Activated CD4-positive, alpha-beta T cell treated with anti-CD3 and anti-CD28 coated beads, Interleukin-2, Interleukin-4, amounts not matched to agents 100 ng/mL and 50 ng/mL, durations not matched to agents 16 hours and 8 hours (primary cell): ENCODE measurements at regions not wholly inside any gene's neighbourhood (a gene's known extent, or its start where the extent isn't known, plus 50 kb on each side); places are given as distances from the start of the nearest gene placed in this dataset.
"Not testable (repeated sequence)": the region's sequence is repeated elsewhere in the genome, so short reads cannot be mapped to it uniquely, and the experiment has no call there.

ENCODE experiments used
- DNase-seq: peaks from one replicate; pipeline ENCODE4 v3.0.0-alpha.2; 2020; ENCODE audit warnings: low spot score

DNA sequence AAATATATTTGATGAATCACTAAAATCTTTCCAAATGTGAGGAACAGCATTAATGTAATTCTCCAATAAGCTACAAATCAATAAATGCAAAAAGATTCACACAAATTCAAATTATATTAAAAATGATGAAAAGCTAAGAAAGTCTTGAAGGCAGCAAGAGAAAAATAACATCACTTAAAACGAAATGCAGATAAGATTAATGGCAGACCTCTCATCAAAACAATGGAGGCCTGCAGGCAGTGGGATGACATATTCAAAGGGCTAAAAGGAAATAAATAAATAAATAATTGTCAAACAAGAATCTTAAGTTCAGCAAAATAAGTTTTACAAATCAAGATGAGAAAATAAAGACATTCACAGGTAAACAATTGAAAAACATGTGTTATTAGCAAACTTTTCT, 952.1 kb downstream of the SLITRK6 start:
- no peak for DNase-seq

DNA sequence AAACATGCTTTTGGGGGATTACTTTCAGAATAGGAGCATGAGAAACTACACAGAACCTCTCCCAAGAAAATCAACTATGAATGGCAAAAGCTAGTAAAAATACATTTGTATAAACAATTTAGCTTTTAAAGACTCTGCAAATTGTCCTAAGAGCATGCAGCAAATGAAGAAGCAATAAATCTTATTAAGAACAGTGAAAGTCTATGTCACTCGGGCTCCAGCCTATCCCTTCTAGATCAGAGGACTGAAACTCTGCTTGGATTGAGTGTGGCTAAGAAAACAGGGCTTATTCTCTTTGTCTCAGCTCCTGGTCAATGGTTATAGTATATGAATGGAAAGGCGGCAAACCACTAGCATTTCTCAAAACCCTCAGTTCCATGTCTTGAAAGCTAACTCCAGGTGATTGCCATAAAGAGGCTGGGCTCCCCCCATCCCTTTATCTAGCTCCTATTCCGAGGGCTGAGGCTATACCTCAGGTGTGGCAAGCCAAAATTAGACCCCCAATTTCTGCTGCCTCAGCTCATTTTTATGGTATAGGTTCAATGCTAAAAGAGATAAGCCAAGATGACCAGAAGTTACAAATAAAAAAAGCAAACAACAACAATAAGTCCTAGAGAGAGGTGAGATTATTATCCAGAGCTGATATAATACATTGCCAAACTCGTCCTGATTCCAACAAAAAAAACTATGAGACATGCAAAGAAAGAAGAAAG, 953.2 kb downstream of the SLITRK6 start:
- no peak for DNase-seq

DNA sequence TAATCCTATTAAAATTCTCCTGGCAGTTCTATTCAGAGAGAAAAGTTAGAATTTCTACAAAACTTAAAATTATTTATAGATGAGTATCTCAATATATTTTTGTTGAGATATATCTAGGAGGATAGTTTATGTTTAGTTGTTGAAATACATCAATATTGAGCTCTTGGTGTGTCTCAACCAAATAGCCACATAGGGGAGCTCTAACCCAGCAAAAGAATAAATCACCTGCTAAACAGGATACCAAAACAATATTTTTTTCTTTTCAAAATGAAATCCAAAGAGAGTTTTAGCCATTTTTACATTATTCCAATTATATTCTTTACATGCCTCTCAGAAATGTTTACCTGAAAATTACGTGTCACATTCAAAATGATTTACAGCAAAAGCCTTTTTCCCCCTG, 954.7 kb downstream of the SLITRK6 start:
- DNase-seq = no peak

- DNase-seq = no peak
These were observed 955.9 kb downstream of the SLITRK6 start for GRCh38 chr13:84843368-84843767.

DNA sequence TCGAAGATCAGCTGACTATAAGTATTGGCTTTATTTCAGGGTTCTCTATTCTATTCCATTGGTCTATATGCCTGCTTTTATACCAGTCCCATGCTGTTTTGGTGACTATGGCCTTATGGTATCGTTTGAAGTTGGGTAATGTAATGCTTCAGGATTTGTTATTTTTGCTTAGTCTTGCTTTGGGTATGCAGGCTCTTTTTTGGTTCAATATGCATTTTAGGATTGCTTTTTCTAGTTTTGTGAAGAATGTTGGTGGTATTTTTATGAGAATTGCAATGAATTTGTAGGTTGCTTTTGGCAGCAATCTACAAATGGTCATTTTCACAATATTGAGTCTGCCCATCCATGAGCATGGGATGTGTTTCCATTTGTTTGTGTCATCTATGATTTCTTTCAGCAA, 951.9 kb upstream of the SLITRK1 start:
- DNase-seq = no peak

DNA sequence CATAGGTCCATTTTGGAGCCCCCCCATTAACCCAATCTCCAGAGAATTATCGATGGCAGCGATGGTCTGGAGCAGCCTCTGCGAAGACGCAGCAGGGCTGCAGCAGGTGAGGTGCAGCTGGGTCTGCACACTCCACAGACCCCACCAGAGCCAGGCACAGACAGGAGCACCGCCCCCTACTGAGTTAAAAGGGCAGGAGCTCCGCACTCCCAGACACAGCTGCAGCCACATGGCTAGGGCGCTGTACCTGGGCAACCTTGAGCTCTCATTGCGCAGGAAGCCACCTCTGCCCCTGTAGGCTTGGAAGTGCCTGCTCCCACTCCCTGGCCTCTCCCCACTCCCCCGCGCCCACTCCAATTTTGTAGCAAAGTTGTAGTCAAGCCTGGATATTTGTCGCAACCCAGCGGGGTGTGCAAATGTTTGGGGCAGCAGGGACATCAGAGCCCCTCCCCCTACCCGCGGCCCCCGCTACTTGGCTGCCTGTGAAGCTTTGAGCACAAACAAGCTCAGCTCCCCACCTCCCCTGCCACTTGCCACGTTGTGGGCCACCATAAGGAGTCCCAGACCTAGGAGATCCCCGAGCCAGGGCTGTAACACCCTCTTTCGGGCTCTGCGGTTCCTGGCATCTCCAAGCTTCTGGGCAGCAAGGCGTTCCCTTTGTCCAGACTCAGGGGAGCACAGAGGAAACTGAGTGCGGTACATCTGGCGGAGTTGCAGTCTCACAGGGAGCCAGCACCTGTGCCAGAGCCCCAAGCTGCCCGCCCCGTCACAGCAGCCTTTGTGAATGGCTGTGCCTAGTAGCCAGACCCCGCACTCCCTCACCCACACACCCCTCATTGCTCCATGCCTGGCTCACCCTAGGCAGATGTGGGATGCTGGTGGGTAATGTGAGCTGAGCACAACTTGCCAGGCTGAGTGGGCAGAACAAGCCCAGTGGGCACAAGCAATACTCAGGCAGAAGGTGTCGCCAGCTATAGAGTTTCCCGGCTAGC, 949.7 kb upstream of the SLITRK1 start:
- DNase-seq = no peak

GRCh38 chr13:84823528-84823927, 941.3 kb upstream of the SLITRK1 start:
- DNase-seq = no peak

DNA sequence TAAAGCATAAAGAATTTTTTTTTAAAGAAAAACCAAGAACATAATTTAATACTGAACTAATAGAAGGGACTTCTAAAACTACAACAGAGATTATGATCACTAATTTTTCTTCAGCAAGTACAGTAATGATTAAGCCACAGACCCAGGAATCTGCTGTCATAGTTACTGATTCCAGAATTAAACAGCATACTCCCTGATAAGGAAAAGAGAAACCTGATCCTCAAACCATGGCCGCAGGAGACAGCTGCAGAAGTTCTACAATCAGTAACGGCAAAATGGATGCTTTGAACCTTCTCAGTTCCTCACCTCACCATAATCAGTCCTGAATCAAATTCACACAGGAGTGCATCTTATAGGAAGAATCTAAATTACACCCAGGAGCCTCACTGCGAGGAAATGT, 939.0 kb upstream of the SLITRK1 start:
- DNase-seq = no peak

DNA sequence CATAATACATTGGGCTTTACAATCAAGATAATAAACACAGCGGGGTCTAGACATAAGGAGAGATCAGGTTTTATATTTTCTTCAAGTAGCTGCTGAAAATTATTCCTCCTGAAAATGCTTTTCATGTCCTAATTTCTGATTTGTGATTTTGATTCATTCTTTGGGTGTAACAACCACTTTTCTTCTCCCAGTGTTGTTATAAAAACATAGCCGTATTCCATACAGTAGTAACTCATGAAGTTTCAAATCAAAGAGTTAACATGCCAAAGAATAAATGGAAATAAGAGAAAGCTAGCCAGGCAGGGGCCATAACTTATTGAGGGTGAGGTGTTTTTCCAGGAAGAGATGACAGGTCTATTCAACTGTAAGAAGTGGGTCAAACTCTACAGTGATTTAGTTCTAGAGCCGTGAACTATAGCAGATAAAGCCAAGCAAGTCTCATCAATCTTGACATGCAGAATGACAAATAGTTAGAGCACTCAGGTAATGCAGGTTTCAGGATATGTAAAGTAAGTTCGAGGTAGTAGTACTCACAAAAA, 934.4 kb upstream of the SLITRK1 start:
- DNase-seq = no peak

DNA sequence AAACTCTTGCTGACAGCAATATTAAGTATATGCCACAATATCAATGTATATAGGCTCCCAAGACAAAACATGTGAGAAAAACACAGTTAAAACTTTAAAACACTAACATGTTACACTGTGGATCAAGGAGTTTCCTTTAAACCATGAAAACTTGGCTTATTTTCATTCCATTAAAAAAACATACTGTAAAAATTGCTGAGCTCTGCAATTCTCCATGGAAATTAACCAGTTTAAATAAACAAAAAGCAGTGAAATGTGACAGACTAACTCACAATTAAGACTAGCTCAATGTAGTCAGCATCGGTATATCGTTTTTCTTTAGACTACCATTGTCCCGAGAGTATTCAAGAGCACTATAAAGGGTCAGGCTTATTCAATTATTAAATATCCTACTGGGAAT, 930.5 kb upstream of the SLITRK1 start:
- DNase-seq = no peak

DNA sequence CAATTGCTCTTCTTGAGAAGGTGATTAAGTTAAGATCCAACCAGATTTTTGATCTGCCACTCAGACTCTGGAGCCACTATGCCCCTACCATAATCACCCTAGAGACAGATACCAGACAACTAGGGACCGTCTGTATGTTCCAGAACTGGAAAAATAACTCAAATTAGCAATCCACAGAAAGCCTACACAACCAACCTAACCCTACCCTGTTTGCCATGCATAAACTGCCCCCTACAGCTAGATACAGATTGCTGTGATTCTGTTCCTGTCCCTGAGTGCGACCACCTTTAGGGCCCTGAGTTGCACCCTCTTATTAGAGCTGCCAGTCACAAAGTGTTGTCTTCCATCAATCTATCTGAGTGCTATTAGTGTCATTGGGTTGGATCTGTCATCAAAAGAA, 929.8 kb upstream of the SLITRK1 start:
- no peak for DNase-seq

DNA sequence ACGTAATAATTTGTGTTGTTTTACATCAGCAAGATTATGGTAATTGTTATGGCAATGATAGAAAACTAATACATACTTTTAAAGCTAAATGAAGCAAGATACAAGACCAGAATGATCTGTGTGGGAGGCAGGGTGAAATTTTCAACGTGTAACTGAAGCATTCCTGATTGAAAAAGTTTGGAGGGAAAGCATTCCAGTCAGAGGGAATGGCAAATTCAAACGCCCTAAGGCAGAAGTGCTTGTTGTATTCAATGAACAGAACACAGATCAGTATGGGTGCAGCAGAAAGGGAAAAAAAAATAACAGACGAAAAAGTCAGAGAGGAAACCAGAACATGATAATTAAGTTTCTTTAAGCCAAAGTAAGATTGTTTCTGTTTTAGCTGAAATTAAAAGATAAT, 928.5 kb upstream of the SLITRK1 start:
- DNase-seq = no peak

DNA sequence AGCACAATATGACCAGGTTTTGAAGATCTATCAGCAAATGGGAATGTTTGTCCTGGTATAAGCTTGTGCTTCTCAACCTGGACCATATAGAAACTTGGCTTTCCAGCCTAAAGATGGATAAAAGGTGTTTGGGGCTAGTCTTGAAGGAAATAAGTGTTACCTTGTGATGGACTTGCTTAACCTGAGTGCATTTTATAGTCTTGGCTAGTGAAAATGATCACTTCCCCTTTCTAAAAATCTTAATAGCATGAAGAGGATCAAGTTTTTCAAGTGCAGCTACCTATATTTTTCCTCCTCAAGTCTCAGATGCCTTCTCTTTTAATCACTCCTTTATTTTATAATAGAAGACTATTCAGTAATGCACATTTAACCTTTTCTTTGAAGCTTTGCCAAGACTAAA, 919.8 kb upstream of the SLITRK1 start:
- no peak for DNase-seq

DNA sequence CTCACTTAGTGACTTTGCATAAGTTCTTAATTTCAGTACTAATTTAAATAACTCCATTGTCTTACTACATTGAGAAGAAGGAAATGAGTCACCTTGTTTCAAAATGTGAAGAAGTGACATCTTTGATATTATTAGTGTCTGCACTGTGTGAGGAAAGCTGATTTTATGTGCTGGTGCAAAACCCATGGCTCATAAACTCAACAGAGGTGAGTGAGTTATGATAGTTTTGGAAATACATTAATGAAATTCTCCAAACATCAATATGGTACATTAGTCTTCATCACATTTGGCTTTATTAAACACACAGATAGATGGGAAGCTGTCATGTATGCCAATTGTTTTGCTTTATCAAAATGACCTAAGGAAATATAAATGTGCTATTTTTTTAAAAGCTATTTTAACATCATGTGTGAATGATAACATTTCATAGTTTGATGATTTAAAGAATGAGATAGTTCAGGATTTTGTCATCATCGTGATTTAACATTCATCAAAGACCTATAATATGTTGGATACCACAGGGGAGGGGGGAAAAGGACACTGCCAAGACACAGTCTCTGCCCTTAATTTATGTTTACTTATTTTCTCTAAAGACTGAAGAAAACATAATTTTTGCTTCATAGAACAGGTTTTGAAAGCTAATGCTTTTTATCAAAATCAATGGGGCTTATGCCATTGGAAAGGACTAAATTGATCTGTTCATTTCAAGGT, 902.3 kb upstream of the SLITRK1 start:
- no peak for DNase-seq

- no peak for DNase-seq
These were observed 895.0 kb upstream of the SLITRK1 start for GRCh38 chr13:84777316-84777715.

- no peak for DNase-seq
These were observed 894.3 kb upstream of the SLITRK1 start for GRCh38 chr13:84776593-84776992.

GRCh38 chr13:84775920-84776319, 893.6 kb upstream of the SLITRK1 start:
- not testable (repeated sequence) for DNase-seq

DNA sequence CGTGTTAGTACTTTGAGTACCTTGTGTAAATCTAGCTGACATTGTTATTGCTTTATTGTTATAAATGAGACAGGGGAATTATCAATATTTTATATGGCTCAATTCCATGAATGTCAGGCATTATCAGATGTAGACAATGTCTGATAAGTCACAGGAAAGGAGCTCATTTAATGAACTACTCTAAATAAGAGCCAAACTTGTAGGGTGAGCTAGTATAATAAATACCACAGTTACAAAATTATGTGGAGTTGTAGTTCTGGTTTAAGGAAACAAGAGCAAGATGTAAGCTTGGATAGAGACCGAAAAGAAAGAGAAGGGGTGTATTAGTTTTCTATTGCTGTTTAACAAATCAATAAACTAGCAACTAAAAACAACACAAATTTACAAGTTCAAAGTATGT, 891.8 kb upstream of the SLITRK1 start:
- no peak for DNase-seq

GRCh38 chr13:84760956-84761355, 878.7 kb upstream of the SLITRK1 start:
- DNase-seq = no peak

GRCh38 chr13:84749126-84749525, 866.9 kb upstream of the SLITRK1 start:
- DNase-seq = no peak

GRCh38 chr13:84745051-84745551, 862.8 kb upstream of the SLITRK1 start:
- no peak for DNase-seq

GRCh38 chr13:84744203-84744602, 861.9 kb upstream of the SLITRK1 start:
- no peak for DNase-seq
